GM19468 (cell line): ENCODE measurements at regions not wholly inside any gene's neighbourhood (a gene's known extent, or its start where the extent isn't known, plus 50 kb on each side); places are given as distances from the start of the nearest gene placed in this dataset.
A peak's percentile ranks its signal among the peaks of the same experiment; 100 is the strongest.
"Not testable (repeated sequence)": the region's sequence is repeated elsewhere in the genome, so short reads cannot be mapped to it uniquely, and the experiment has no call there.

Source experiments
- ATAC-seq: cut with Tn5 transposase; IDR thresholded peaks from one replicate; pipeline ENCODE4 v1.9.1; 2021; ENCODE audit warnings: mild to moderate bottlenecking, moderate library complexity, moderate number of reproducible peaks; ENCODE audit not compliant: unreplicated experiment; ENCODE audit errors: extremely low read depth

DNA sequence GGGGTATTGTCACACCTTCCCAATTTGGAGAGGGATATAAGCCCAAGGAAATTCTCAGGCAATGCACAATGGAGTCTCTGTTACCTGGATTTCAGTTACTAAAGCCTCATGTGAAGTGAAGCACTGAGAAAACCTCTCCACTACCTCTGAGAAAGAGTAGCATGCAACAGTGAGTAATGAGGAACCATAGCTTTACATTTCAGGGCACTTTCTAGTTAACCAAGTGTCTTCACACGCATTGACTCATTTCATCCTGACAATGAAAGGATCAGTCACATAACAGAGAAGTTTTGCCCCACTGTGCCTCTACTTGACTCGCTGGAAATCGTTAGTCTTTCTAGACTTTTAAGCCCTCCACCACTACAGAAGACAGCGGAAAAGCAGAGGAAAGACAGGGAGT is 86.2 kb upstream of the ARID1B start:
- ATAC-seq: peak; percentile 62

DNA sequence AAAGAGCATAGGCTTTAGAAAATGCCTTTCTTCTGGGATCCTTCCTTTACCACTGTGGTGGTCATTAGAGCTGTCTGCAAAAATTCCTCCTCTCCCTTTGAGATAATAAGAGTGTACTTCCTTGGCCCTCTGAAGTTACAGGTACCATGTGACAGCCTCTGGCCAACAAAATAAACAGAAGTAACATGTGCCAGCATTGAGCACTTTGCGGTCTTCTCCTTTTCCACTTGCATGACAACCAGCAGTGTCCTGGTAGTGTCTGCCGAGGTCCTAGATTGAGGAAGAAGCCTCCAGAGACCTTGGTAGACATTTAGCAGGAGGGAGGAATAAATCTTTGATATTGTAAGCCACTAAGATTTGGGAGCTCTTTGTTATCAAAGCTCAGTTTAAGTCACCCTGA is 87.5 kb upstream of the ARID1B start:
- ATAC-seq: no peak

DNA sequence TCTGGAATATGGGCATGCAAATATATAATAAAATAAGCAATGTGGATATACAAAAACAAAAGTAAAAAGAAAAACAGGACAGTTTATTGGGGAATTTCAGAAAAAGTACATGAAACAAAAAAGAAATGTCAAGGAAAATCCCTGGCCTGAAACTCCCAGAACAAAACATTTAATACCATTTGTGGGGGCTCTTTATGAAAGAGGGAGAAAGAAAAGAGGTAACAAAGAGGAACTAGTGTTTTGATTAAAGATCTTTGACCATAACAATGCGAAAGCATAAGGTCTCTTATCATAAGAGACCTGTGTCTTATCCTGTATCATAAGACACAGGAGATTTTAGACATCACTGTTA is 88.6 kb upstream of the ARID1B start:
- no peak for ATAC-seq

DNA sequence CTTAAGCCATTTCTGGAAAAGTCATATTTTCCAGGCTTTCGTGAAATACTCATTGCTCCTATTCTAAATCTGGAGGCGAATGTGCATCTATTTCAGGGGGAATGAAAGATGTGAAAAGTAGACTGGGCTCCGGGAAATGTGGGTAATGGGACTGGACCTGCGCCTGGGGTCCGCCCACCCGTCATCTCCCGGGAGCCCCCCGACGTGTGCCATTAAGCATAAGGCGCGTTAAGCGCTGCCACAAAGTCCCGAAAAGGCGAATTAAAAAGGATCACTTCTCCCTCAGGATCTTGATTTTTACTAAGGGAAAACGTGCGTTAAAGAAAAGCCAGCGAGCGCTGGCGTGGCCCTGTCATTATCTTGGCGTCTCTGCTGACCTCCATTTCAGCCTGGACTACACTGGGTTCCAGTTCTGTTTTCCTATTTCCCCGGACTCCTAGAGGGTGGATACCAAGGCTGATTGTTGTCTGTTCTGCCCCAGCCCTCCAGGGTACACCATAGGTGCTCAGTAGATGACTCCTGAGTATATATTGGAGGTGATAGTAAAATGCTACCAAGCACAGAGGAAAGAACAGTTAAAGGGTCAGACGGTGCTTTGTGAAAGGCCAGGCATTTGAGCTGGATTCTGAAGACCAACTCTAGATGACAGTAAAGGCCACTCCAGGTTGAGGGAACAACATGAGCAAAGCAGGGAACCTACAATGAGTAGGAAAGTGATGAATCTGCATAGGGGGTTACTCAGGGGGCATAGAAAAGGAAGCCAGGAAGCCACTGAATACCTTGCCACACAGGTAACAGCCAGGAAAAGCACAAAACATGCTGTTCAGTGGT is 89.2 kb upstream of the ARID1B start:
- ATAC-seq: no peak

DNA sequence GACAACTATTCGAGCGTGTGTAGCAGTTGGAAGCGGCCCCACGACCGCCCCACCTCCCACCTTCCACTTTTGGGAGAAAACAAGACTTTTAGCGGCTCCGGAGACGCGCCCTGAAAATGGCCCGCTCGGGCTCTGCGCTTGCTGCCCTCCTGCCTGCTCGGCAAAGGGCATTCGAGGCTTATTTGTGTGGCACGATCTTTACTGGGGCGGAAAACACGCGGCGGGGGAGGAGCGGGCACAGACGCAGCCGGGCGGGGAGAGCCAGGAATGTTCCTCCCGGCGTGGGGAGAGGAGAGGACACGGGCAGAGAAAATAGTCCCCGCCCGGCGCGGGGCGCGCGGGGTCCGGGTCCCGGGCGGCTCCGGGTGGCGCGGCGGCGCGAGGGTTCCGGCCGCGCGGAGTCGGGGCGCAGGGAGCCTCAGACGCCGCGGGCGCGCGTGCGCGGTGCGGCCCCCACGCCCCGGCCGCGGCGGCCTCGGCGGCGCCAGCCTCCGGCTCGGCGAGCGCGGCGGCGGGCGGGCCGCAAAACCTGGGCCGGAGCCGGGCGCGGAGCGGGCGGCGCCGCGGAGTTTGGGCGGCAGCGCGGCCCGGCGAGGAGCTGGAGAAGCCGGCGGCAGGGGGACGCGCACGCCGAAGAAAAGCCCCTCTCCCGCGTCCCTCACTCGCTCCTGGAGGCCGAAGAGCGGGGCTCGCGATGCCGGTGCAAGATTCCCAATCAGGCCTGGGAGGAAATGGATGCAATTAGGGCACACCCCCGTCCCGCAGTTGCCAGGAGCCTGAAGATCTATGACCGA is 90.0 kb upstream of the ARID1B start:
- ATAC-seq: peak; percentile 45

DNA sequence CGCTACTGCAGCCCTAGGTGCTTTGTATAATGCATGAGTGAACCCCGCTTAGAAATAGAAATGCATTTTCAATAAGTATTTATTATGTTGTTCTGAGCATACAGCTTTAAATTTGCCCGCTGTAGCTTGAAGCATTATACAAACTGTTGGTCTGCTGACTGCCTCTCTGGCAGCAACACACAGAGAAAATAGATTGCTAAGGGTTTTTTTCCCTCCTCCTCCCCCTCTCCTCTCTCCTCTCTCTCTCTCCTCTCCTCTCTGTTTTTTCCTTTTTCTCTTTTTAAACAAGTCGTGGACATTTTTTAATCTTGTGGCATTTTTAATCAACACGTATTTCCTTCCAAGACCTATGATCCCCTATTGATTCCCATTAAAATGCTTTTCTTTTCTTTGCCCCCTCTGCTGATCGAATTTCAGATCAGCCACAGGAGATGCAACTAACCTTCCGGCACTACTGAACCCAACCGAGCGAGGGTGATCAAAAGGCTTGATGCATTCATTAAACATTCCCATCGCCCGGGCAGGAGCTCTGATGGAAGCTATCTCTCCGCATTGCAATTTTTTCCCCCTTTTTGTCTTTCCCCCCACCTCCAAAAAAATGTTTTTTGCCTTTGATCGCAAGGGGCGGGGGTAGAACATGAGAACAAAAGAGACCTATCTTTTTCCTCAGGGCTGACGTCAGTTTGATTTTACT is 90.7 kb upstream of the ARID1B start:
- ATAC-seq: no peak

DNA sequence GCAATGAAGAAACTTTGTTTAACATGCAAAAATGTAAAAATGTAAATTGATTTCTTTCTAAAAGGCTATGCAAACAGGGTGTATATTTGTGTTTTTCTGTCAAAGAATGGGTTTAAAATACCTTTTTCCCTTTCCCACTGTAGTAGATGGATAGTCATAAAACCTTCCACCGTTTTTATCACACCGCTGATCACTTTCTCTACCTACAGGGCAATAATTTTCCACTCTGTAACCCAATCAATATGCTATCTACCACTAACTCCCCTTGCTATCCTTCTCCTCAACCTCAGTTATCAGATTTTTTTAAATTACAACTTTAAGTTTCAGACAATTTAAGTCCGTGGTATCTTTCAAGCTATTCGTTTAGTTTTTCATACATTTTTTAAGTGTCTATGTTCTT is 91.4 kb upstream of the ARID1B start:
- ATAC-seq: no peak

DNA sequence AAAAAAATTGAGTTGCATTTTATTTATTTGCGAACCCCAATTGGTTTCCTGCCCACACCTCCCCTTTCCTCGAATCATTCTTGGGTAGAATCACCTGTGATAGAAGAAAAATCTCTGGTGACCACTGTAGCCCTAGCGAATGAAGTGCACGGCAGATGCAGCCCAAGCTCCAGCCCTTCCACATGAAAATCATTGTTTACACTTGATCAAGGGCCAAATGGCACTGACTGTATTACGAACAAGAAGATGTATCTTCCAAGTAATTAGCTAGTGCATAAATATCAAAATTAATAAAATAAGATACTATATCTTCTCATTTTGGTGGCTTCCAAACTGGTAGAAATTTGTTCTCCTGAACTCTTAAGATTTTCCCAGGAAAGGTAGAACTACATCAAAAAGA is 93.4 kb upstream of the ARID1B start:
- no peak for ATAC-seq

DNA sequence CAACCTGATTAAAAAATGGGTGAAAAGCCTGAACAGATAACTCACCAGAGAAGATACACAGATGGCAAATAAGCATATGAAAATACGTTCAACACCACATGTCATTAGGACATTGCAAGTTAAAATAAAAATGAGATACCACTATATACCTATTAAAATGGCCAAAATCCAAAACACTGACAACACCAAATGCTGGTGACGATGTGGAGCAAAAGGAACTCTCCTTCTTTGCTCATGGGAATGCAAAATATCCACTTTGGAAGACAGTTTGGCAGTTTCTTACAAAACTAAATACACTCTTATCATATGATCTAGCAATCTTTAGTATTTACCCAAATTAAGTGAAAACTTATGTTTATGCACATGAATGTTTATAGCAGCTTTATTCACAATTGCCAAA is 100.5 kb upstream of the ARID1B start:
- ATAC-seq: no peak

DNA sequence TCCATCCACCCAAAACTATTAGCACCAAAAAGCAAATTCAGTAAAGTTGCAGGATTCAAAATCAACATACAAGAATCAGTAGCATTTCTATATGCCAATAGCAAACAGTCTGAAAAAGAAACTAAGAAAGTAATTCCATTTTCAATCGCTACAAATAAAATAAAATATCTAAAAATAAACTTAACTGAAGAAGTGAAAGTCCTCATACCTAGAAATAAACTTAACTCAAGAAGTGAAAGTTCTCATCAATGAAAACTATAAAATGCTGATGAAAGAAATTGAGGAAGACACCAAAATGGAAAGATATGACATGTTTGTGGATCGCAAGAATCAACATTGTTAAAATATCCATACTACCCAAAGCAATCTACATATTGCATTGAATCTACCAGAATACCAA is 103.0 kb upstream of the ARID1B start:
- ATAC-seq: no peak

DNA sequence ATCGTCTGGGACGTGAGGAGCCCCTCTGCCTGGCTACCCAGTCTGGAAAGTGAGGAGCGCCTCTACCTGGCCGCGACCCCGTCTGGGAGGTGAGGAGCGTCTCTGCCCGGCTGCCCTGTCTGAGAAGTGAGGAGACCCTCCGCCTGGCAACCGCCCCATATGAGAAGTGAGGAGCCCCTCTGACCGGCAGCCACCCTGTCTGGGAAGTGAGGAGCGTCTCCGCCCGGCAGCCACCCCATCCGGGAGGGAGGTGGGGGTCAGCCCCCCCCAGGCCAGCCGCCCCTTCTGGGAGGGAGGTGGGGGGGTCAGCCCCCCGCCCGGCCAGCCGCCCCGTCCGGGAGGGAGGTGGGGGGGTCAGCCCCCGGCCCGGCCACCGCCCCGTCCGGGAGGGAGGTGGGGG is 107.1 kb upstream of the ARID1B start:
- ATAC-seq: not testable (repeated sequence)

DNA sequence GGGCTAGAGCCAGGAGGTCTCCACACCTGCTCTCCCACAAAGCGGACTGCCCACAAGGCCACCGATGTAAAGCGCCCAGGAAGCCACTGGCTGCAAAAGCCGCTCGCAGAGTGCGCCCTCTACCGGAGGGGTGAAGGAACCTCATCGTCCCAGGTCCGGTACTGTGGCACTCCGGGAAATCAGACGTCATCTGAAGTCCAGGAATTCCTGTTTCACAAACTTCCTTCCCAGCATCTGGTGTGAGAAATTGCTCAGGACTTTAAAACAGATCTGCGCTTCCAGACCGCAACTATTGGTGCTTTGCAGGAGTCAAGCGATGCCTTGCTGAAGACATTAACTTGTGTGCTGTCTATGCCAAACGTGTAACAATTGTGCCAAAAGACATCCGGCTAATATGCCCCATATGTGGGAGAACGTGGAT is 115.1 kb upstream of the ARID1B start:
- no peak for ATAC-seq

DNA sequence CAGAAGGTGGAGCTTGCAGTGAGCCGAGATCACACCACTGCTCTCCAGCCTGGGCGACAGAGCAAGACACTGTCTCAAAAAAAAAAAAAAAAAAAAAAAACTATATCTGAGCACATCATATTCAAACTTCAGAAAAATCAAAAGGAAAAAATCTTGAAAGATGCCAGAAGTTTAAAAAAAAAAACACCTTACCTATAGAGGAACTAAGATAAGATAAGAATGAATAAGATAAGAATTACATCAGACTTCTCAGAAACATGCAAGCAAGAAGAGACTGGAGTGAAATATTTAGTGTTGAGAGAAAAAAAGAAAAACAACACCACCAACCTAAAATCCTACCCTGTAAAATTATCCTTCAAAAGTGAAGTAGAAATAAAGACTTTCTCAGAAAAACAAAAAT is 116.8 kb upstream of the ARID1B start:
- ATAC-seq: no peak

DNA sequence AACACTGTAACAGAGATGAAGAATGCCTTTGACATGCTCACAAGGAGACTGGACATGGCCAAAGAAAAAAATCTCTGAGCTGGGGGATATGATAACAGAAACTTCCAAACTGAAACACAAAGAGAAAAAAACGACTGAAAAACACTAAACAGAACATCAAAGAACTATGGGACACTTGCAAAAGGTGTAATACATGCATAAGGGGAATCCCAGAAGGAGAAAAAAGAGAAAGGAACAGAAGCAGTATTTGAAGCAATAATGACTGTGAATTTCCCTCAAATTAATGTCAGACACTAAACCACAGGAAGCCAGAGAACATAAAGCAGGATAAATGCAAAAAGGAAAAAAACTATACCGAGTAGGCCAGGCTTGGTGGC is 117.4 kb upstream of the ARID1B start:
- ATAC-seq: no peak

DNA sequence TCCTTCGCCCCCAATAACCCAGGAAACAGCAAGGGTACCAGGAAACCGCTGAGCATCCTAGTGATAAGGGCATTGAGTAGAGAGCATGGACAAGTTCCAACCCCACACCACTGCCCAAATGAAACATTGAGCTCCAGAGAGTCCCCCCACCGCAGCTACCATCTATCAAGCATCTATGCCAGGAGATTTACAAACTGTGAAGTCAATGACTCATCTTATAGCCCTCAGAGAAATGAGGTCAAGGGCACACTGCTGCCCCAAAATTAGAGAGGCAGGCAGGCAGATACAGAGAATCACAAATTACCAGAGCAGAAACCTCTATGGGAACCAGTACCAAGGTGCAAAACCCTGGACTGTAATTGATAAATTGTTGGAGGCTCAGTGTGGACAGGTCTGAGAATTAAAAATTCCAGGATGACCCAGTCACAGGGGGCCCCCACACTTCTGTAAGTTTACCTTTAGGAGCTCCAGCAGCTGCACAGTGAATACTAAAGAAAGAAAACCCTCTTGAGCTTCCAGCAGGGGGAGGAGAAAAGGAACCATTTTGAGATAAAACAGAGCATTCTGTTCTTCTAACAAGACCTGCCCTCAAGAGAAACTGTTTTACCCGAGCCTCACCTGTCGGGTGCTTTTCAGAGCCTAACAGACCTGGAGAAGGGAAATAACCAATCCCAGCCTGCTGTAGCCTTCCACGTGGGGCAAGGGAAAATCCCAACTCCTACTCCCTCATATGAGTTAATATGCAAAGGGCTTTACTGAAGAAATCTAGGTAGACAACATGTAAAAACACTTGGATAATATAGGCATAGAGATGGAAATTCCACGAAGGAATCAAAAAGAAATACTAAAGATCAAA is 118.0 kb upstream of the ARID1B start:
- ATAC-seq: no peak

DNA sequence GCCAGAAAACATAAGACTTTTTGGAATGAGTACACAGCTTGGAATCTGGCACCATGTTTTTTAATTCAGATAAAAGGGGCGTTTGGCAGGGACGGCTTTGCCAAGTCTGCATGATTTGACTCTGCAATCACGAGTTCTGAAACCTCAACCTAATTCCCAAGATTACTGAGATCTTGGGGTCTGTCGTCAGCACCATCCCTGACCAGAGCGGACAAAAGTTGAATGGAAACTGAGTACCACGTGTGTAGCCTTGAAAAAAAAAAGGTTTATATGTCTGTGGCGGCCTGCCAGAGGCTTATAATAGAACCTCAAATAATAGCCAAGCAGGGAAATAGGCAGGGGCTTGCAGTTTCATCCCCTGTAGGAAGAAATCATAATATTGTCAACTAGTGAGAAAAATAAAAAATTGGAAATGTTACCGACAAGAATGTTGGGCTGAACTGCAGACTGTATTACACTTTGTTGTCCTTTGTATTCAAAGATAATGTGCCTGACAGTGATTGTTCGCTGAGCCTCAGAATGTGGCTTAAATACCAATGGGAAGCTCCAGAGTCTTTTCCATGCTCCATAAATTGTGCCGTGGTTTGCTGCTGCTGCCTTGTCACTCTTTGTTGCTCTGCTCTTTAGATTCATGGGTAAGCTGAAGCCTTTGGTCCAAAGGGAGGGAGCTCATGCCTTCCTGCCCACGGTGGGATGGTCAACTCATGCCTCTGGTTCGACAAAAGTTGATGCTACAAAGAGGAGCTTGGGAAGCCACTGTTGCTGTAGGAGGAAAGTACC is 118.8 kb upstream of the ARID1B start:
- no peak for ATAC-seq

DNA sequence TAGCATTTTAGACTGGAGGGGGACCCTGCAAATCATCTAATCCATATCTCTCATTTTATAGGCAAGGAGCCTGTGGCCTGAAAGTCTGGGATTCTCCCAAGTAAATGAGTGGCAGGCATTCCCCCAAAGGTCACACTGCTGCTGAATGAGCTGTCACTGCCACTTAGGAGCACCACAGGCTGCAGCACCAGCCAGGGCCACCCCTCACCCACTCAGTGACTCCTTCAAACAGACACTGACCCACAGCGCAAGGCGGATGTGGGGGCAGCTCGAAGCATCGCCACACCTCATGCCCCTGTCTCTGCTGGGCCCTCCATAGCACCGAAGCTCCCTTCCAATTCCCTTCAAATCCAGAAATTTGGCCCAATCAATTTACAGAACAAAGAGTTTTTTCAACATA is 119.9 kb upstream of the ARID1B start:
- ATAC-seq: no peak

DNA sequence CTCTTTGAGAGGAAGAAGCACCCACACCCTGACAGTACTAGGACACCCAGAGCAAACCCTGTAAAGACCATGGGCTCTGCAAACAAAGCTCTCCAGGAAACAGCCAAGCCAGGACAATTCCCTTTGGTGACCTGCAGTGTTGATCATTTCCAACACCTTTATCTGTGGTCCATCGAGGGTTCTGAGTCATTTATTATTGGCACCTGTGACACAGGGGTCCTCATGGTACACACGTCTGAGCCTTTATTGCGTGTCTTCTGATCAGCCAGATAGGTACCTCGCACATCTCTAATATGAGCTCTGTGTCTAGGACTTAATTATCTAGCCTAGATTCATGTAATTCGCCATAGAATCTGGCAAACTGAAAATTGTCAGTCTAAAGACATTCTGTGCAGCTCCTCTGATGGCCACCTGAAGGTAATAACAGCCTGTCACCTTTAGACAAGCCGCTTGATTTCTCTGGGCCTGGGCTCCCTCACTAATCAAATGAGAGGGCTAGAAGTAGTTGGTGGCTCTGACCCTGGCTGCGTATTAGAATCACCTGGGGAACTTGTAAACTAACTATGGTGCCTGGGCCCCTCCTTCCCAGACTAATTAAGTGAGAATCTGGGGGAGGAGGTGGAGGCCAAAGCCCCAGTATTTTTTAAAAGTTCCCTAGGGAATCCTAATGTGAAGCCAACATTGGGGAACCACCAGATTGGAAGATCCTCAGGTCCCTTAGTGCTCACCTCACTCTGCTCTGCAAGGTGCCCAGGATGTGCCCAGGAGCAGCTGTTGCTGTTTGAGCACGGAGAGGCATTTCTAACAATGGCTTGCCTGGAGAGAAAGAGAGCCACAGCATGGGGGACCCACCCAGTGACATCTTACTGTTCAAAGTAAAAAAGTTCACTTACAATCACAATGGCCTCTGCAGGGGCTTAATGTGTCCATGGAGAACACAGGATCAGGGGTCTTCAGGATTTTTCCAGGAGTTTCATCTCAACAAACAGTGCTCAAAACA is 122.0 kb upstream of the ARID1B start:
- no peak for ATAC-seq
